ENCODE measurements at regions not wholly inside any gene's neighbourhood (a gene's known extent, or its start where the extent isn't known, plus 50 kb on each side); places are given as distances from the start of the nearest gene placed in this dataset.

DNA sequence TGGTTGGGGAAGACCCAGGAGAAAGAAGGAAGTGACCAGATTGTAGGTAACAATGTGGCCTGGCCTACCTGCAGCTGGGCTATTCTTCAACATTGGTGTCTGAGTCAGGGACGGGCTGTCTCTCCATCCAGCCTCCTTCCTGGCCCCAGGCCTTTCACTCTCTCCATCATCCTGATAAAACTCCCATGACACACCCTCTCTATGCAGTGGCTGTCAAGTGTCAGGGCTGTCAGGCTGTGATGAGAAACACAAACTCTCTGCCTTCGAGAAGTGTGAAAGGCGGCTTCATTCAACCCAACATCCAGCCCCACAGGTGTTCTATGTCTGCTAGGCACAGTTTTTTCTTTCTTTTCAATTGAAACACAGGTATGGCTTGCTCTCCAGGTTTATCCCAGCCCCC, 153.3 kb upstream of the VSTM2B start:
- H3K4me3 ChIP-seq: no peak overlapping the region
- ATAC-seq (no peak), DNase-seq (no peak)
- 15 to 27% methylated on average over 3 of the region's 3 CpGs for WGBS, 2 donors
- intact Hi-C loops (cut with DNase I): no loop called here
- no peaks in the 10 kb centered on the region for H3K4me1 ChIP-seq
- H3K27me3 ChIP-seq: peaks cover 0 to 35% (median 14%) of the 10 kb centered on the region in 7 donors
- no peak overlapping the region for H3K27ac ChIP-seq
- no peaks in the 10 kb centered on the region for H3K36me3 ChIP-seq
- no peak for TF ChIP-seq CTCF (IDR thresholded peaks at IDR 0.05)
- no peaks in the 10 kb centered on the region for H3K9me3 ChIP-seq

DNA sequence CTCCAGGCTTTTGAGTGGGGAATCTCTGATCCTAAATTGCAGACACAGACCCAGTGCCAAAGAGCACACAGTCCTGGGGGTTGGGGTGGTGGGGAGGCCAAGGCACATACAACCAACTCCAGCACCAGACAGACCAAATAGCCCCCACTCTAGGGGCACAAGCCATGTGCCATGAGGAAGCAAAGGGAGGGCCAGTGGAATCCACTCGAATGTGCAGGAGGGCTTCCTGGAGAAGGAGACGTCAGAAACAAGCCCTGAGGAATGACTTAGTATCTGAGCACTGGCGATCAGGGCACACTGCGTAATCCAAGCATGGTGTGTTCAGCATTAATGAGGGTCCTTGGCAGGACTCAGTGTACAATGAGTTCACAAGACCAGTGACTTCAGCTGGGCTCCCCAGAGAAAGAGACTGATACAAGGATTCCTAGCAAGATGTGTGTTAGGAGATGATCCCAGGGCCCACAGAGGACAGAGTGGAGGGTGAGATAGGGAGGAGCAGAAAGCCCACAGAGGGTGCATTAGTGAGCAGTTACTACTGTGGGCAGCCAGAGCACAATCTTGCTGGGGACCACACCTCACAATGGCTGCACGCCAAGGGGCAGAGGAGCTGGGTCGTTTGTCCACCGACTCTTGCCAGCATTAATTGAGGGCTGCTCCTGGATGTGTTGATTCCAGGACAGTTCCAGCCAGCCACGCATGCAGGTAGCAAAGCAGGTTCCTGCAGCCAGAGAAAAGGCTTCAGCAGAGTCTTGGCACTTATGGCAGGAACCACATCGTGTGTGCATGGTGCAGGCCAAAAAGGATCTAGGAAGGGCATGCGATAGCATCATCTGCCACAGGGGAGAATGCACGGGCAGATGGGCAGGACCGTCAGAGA, 152.6 kb upstream of the VSTM2B start:
- H3K4me3 ChIP-seq: no peak overlapping the region
- H3K4me1 ChIP-seq: no peaks in the 10 kb centered on the region
- no peaks in the 10 kb centered on the region for H3K36me3 ChIP-seq
- no peaks in the 10 kb centered on the region for H3K9me3 ChIP-seq
- peaks cover 0 to 28% (median 16%) of the 10 kb centered on the region in 7 donors for H3K27me3 ChIP-seq
- H3K27ac ChIP-seq: no peak overlapping the region
- TF ChIP-seq CTCF (IDR thresholded peaks at IDR 0.05): no peak
- no peak for DNase-seq
- ATAC-seq: no peak
- intact Hi-C loops (cut with DNase I): no loop called here
- WGBS, 2 donors: 73 to 77% methylated on average over 12 of the region's 12 CpGs

GRCh38 chr19:29375429-29376119, 150.2 kb upstream of the VSTM2B start:
- Histone ChIP-seq H3K9me3 (no peaks in the 10 kb centered on the region), H3K36me3 (no peaks in the 10 kb centered on the region), H3K27me3 (peaks cover 0 to 45% (median 20%) of the 10 kb centered on the region in 7 donors), H3K4me1 (no peaks in the 10 kb centered on the region), H3K4me3 (no peak overlapping the region), H3K27ac (no peak overlapping the region)
- TF ChIP-seq CTCF (IDR thresholded peaks at IDR 0.05): no peak
- WGBS, 2 donors: 82 to 88% methylated on average over 18 of the region's 18 CpGs
- DNase-seq (no peak), ATAC-seq (no peak)
- intact Hi-C loops (cut with DNase I): no loop called here

DNA sequence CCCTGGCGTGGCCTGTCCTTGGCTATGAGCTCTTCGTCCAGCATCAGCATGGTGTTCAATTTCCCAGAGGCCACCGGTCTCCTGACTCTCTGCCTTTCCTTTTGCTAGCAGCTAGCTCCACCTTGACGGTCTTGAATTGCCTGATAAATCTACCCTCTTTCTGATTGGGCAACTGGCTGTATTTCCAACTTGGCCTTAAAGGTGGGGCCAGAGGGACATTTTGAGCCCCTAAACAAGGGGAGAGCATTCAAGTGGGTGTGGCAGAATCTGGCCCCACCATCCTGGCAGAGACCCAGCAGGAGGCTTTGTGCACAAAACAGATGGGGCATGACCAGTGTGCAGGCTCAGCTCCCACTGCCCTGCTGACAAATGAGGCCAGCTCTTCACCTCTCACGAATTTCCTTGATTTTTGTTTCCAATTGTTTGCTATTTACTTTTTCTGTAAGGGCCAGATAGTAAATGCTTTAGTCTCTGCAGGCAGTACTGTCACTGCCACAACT, 148.9 kb upstream of the VSTM2B start:
- intact Hi-C loops (cut with DNase I): no loop called here
- H3K36me3 ChIP-seq: no peaks in the 10 kb centered on the region
- DNase-seq (no peak), ATAC-seq (no peak)
- no peak overlapping the region for H3K27ac ChIP-seq
- H3K4me3 ChIP-seq: no peak overlapping the region
- H3K27me3 ChIP-seq: peaks cover 0 to 54% (median 25%) of the 10 kb centered on the region in 7 donors
- 50 to 51% methylated on average over 5 of the region's 5 CpGs for WGBS, 2 donors
- TF ChIP-seq CTCF (IDR thresholded peaks at IDR 0.05): no peak
- no peaks in the 10 kb centered on the region for H3K9me3 ChIP-seq
- H3K4me1 ChIP-seq: no peaks in the 10 kb centered on the region
